ENCODE measurements at regions not wholly inside any gene's neighbourhood (a gene's known extent, or its start where the extent isn't known, plus 50 kb on each side); places are given as distances from the start of the nearest gene placed in this dataset.
A peak's percentile ranks its signal among the peaks of the same experiment; 100 is the strongest.

GRCh38 chr10:78411716-78412115 is 378.1 kb downstream of the RPS24 start:
- Histone ChIP-seq H3K27ac (ENCODE audit: low read depth in 1 of 2, low read length in 1 of 2) (no peak overlapping the region), H3K4me3 (no peak overlapping the region), H3K9me3 (ENCODE audit: control insufficient read depth in 4 of 4, insufficient read depth in 3 of 4, low read length in 3 of 4) (no peaks in the 10 kb centered on the region), H3K9ac (ENCODE audit: insufficient read depth in 1 of 2, low read length in 2 of 2) (no peak overlapping the region), H3K27me3 (ENCODE audit: control insufficient read depth in 3 of 3, insufficient read depth in 3 of 3, low read length in 2 of 3) (no peaks in the 10 kb centered on the region), H3K36me3 (ENCODE audit: control insufficient read depth in 4 of 4, insufficient read depth in 4 of 4, low read length in 4 of 4) (no peaks in the 10 kb centered on the region), H3K4me1 (ENCODE audit: control insufficient read depth in 5 of 5, insufficient read depth in 5 of 5, low read length in 5 of 5) (peaks cover 2 to 76% (median 53%) of the 10 kb centered on the region in 5 donors)
- no peak for DNase-seq
- TF ChIP-seq CTCF (IDR thresholded peaks at IDR 0.05; ENCODE audit: control extremely low read depth, extremely low read depth), result no peak
- 85% methylated on average over 2 of the region's 2 CpGs for WGBS, 2 donors
- ATAC-seq (ENCODE audit: insufficient read depth, low FRiP score), result no peak

GRCh38 chr10:78412605-78413004 is 378.9 kb downstream of the RPS24 start:
- no peak for TF ChIP-seq CTCF (IDR thresholded peaks at IDR 0.05; ENCODE audit: control extremely low read depth, extremely low read depth)
- Histone ChIP-seq H3K4me1 (ENCODE audit: control insufficient read depth in 5 of 5, insufficient read depth in 5 of 5, low read length in 5 of 5) (peaks cover 0 to 68% (median 49%) of the 10 kb centered on the region in 5 donors), H3K27ac (ENCODE audit: low read depth in 1 of 2, low read length in 1 of 2) (no peak overlapping the region), H3K9ac (ENCODE audit: insufficient read depth in 1 of 2, low read length in 2 of 2) (no peak overlapping the region), H3K9me3 (ENCODE audit: control insufficient read depth in 4 of 4, insufficient read depth in 3 of 4, low read length in 3 of 4) (no peaks in the 10 kb centered on the region), H3K27me3 (ENCODE audit: control insufficient read depth in 3 of 3, insufficient read depth in 3 of 3, low read length in 2 of 3) (no peaks in the 10 kb centered on the region), H3K36me3 (ENCODE audit: control insufficient read depth in 4 of 4, insufficient read depth in 4 of 4, low read length in 4 of 4) (no peaks in the 10 kb centered on the region), H3K4me3 (no peak overlapping the region)
- WGBS, 2 donors, result 78 to 79% methylated on average over 4 of the region's 4 CpGs
- ATAC-seq (ENCODE audit: insufficient read depth, low FRiP score), result no peak
- no peak for DNase-seq

DNA sequence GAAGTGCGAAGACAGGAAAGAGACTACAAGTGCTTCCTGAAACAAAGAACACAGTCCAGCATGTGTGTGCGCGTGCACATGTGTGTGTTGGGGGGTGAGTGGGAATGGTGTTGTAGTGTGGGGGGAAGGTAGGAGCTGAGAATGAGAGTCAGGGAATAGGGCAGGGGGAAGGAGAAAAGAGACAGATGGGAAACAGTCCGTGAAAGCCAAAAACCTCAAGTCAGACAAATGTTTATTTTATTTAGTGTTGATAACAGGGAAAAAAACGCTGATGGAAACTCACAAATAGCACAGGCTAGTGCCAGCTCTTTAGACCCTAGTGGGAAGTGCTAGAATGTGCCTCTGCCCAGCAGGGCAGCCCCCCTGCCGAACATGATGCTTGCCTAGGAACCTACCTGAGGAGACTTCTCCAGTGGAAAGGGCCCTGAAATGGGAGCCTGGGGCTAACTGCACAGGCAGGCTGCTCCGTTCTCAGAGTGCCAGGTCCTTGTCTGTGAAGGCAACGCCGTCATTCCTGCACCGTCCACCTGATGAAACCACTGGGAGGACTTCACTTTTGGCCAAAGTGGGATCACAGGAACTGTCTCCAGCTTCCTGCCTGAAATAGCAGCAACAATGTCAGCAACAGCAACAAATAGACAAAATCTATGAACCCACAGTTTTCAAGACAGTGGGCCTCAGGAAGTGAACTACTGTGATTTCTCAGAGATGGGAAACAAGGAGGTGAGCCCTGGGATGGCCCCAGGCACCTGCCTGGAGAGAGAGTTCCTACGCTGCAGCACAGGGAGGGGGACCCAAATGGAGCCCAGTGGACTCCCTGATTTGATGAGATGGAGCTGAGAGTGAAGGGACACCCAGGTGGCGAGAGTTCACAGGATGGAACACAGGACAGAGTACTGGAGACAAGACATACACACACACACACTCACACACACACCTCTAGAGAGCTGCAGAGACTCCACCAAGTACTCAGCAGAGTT is 379.7 kb downstream of the RPS24 start:
- H3K27me3 ChIP-seq (ENCODE audit: control insufficient read depth in 3 of 3, insufficient read depth in 3 of 3, low read length in 2 of 3), result no peaks in the 10 kb centered on the region
- WGBS, 2 donors, result 66 to 68% methylated on average over 12 of the region's 12 CpGs
- H3K4me3 ChIP-seq, result no peak overlapping the region

More for the DNA sequence above, 379.7 kb downstream of the RPS24 start:
- Histone ChIP-seq H3K36me3 (ENCODE audit: control insufficient read depth in 4 of 4, insufficient read depth in 4 of 4, low read length in 4 of 4) (no peaks in the 10 kb centered on the region), H3K9me3 (ENCODE audit: control insufficient read depth in 4 of 4, insufficient read depth in 3 of 4, low read length in 3 of 4) (no peaks in the 10 kb centered on the region), H3K9ac (ENCODE audit: insufficient read depth in 1 of 2, low read length in 2 of 2) (no peak overlapping the region), H3K4me1 (ENCODE audit: control insufficient read depth in 5 of 5, insufficient read depth in 5 of 5, low read length in 5 of 5) (peaks cover 0 to 61% (median 42%) of the 10 kb centered on the region in 5 donors), H3K27ac (ENCODE audit: low read depth in 1 of 2, low read length in 1 of 2) (no peak overlapping the region)
- no peak for TF ChIP-seq CTCF (IDR thresholded peaks at IDR 0.05; ENCODE audit: control extremely low read depth, extremely low read depth)
- DNase-seq (peak; percentile 52 to 89 (median 89)), ATAC-seq (ENCODE audit: insufficient read depth, low FRiP score) (no peak)

All from lung (tissue), 11 donors.